ENCODE measurements at regions not wholly inside any gene's neighbourhood (a gene's known extent, or its start where the extent isn't known, plus 50 kb on each side); places are given as distances from the start of the nearest gene placed in this dataset.

GRCh38 chr6:141866731-141867497, 265.8 kb upstream of the GJE1 start:
- no peaks in the 10 kb centered on the region for H3K36me3 ChIP-seq (replicated peaks in 1 of 2)
- H3K27me3 ChIP-seq: no peaks in the 10 kb centered on the region
- TF ChIP-seq POLR2A (IDR thresholded peaks at IDR 0.05) (no peak), CTCF (IDR thresholded peaks at IDR 0.05) (no peak)
- no peak overlapping the region for H3K4me3 ChIP-seq
- WGBS, 4 donors: 44 to 49% (median 45%) methylated on average over 2 of the region's 2 CpGs
- H3K9me3 ChIP-seq (replicated peaks in 1 of 3): no peaks in the 10 kb centered on the region
- H3K4me1 ChIP-seq (replicated peaks in 1 of 2): no peaks in the 10 kb centered on the region
- no peak overlapping the region for H3K27ac ChIP-seq
- no peak for DNase-seq
- intact Hi-C loops (cut with DNase I): no loop called here

- 65 to 75% (median 67%) methylated on average over 3 of the region's 3 CpGs for WGBS, 4 donors
- intact Hi-C loops (cut with DNase I): no loop called here
- no peak for DNase-seq
- TF ChIP-seq CTCF (IDR thresholded peaks at IDR 0.05): no peak
- H3K27me3 ChIP-seq: no peaks in the 10 kb centered on the region
- H3K4me1 ChIP-seq (replicated peaks in 1 of 2): no peaks in the 10 kb centered on the region
- no peak overlapping the region for H3K4me3 ChIP-seq
- no peak overlapping the region for H3K27ac ChIP-seq
- H3K9me3 ChIP-seq (replicated peaks in 1 of 3): no peaks in the 10 kb centered on the region
- H3K36me3 ChIP-seq (replicated peaks in 1 of 2): no peaks in the 10 kb centered on the region
Measured at GRCh38 chr6:141851063-141851462, 281.7 kb upstream of the GJE1 start.

- 67 to 72% (median 71%) methylated on average over 6 of the region's 6 CpGs for WGBS, 4 donors
- no peaks in the 10 kb centered on the region for H3K27me3 ChIP-seq
- no peak overlapping the region for H3K4me3 ChIP-seq
- H3K36me3 ChIP-seq (replicated peaks in 1 of 2): no peaks in the 10 kb centered on the region
- TF ChIP-seq CTCF (IDR thresholded peaks at IDR 0.05) (no peak), POLR2A (IDR thresholded peaks at IDR 0.05) (no peak)
- no peaks in the 10 kb centered on the region for H3K4me1 ChIP-seq (replicated peaks in 1 of 2)
- DNase-seq: no peak
- intact Hi-C loops (cut with DNase I): no loop called here
- no peak overlapping the region for H3K27ac ChIP-seq
- no peaks in the 10 kb centered on the region for H3K9me3 ChIP-seq (replicated peaks in 1 of 3)
Measured at GRCh38 chr6:141848029-141848890, 284.5 kb upstream of the GJE1 start.

GRCh38 chr6:141846639-141847038, 286.1 kb upstream of the GJE1 start:
- H3K4me1 ChIP-seq (replicated peaks in 1 of 2): no peaks in the 10 kb centered on the region
- no peak for DNase-seq
- no peak overlapping the region for H3K4me3 ChIP-seq
- TF ChIP-seq CTCF (IDR thresholded peaks at IDR 0.05) (no peak), POLR2A (IDR thresholded peaks at IDR 0.05) (no peak)
- intact Hi-C loops (cut with DNase I): no loop called here
- no peaks in the 10 kb centered on the region for H3K36me3 ChIP-seq (replicated peaks in 1 of 2)
- no peaks in the 10 kb centered on the region for H3K27me3 ChIP-seq
- H3K9me3 ChIP-seq (replicated peaks in 1 of 3): no peaks in the 10 kb centered on the region
- 65 to 80% (median 74%) methylated on average over 4 of the region's 4 CpGs for WGBS, 4 donors
- no peak overlapping the region for H3K27ac ChIP-seq
